OCI-LY7 (cell line): ENCODE measurements at regions not wholly inside any gene's neighbourhood (a gene's known extent, or its start where the extent isn't known, plus 50 kb on each side); places are given as distances from the start of the nearest gene placed in this dataset.

Source experiments
- CTCF ChIP-seq: fragments of 200-600 bp; sonication (generic); conservative IDR thresholded peaks from 2 replicates; pipeline ENCODE4 v1.5.1; 2014; ENCODE audit warnings: mild to moderate bottlenecking, antibody characterized with exemption, low read length, moderate library complexity, mixed read lengths
- EZH2phosphoT487 ChIP-seq: fragments of 200-600 bp; sonication (generic); IDR thresholded peaks from 2 replicates; pipeline ENCODE4 v1.6.1; 2018; ENCODE audit warnings: low read depth, borderline replicate concordance, mild to moderate bottlenecking, mixed run types, antibody characterized with exemption, low read length, moderate library complexity, mixed read lengths

GRCh38 chr14:70256601-70257000 is 67.8 kb upstream of the SLC8A3 start:
- TF ChIP-seq CTCF: no peak
- no peak for TF ChIP-seq EZH2phosphoT487
